GM18498 (cell line): ENCODE measurements at regions not wholly inside any gene's neighbourhood (a gene's known extent, or its start where the extent isn't known, plus 50 kb on each side); places are given as distances from the start of the nearest gene placed in this dataset.

ENCODE experiments used
- ATAC-seq: cut with Tn5 transposase; IDR thresholded peaks from one replicate; pipeline ENCODE4 v1.9.1; 2021; ENCODE audit warnings: mild to moderate bottlenecking, moderate library complexity; ENCODE audit not compliant: unreplicated experiment

- no peak for ATAC-seq
Measured at GRCh38 chr7:46530081-46530750, 609.1 kb upstream of the IGFBP3 start.

- ATAC-seq = no peak
Measured at GRCh38 chr7:46527360-46527759, 606.3 kb upstream of the IGFBP3 start.

GRCh38 chr7:46525876-46526275 lies 604.8 kb upstream of the IGFBP3 start:
- no peak for ATAC-seq

DNA sequence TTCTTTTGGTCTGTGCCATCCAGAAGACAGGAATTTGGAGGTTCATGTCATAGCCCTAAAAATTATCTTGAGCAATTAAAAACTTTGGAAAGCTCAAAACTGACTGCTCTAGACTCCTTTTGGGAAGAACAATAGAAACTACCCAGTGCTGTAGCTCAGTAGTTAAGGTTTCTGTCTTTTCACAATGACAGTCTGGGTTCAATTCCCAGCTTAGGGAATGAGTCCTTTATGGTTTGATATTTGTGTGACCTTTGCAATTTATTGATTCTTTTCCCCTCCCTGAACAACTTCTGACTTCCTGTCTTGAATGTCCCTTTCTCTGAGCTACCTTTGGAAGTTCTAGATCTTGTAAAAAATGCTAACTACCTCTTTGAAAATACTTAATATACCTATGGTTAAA lies 603.3 kb upstream of the IGFBP3 start:
- ATAC-seq = no peak

- no peak for ATAC-seq
Measured at GRCh38 chr7:46522354-46522906, 601.4 kb upstream of the IGFBP3 start.

- no peak for ATAC-seq
Measured at GRCh38 chr7:46518713-46519112, 597.6 kb upstream of the IGFBP3 start.

GRCh38 chr7:46515844-46516590 lies 594.9 kb upstream of the IGFBP3 start:
- ATAC-seq = no peak

DNA sequence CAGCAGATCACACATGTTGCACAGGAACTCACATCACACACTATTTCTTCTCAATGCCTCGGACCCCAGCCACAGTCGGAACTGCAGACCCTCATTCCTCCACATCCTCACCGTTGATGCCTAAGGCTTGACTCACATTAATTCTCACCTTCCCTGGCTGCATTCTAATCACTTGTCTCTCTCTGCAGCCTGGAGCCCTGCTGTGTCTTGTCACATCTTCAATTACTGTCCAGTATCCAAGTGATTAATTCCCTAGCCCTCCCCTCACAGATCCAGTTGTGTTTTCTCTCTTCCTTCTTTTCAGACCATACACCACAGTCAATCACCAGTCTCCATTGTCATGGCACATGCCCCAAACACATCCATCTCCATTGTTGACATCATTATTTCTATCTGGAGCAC lies 592.4 kb upstream of the IGFBP3 start:
- no peak for ATAC-seq

GRCh38 chr7:46512891-46513413 lies 591.9 kb upstream of the IGFBP3 start:
- ATAC-seq = no peak

DNA sequence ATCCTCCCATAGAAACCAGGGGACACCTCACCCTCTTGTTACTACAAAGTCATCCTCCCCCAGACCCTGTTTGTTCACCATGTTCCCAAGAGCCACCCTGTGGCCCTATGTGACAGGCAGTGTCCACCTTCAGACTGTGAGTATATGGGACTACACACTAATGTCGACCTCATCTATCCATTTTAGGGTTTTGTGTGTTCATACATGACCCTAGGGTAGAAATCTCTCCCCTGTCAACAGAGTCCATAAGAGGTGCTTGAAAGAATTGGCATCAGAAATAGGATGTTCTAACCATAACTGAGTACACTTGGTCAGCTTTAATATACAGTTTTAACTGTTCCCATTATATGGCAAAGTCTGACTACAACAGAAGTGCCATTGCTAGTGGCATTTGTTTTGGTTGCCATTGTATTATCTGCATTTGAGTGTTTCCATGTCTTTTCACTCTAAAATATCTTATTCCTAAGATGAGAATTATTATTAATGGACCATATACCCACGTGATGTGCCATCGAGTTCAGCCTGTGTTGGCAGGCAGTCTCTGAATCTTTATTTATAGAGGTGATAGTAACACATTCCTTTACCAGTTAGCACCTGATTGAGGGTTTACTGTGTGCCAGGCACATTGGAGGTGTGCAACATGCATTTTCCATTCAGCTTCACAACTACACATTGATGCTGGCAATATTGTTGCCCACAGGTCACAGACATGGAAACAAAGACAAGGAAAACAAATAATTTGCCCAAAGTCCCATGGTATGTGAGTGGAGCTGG lies 590.6 kb upstream of the IGFBP3 start:
- ATAC-seq = no peak

- no peak for ATAC-seq
Measured at GRCh38 chr7:46508583-46508982, 587.5 kb upstream of the IGFBP3 start.

- ATAC-seq = no peak
Measured at GRCh38 chr7:46507560-46507959, 586.5 kb upstream of the IGFBP3 start.

DNA sequence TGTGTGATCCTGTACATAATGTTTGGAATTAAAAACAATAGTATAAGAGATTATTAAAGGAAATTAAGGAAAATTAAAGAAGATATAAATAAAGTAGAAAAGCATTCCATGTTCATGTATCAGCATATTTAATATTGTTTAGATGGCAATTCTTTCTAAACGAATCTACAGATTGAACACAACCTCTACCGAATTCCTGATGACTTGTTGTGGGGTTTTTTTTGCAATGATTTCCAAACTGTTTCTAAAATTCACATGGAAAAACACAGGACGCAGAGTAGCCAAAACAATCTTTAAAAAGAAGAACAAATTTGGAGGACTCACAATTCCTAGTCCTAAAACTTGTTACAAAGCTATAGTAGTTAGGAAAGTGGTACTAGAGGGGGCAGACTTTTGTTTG lies 573.4 kb upstream of the IGFBP3 start:
- ATAC-seq = no peak

- ATAC-seq = no peak
Measured at GRCh38 chr7:46494028-46494427, 573.0 kb upstream of the IGFBP3 start.

DNA sequence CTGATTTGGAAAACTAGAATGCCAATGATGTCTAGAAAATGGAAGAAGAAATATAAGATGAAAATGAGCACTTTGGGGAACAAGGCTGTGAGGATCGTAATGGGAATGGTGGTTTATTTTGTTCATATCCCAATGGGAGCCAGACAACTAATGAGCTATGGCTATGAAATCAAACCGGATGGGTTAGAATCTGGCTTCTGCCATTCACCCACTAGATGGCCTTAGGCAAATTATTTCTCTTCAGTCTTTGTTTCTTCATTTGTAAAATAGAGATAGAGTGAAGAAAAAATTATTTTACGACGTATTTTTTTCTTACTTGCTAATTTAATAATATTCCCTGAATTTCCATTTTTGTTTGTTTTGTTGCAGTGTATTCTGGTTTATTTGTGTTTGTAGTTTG lies 572.1 kb upstream of the IGFBP3 start:
- ATAC-seq = no peak

DNA sequence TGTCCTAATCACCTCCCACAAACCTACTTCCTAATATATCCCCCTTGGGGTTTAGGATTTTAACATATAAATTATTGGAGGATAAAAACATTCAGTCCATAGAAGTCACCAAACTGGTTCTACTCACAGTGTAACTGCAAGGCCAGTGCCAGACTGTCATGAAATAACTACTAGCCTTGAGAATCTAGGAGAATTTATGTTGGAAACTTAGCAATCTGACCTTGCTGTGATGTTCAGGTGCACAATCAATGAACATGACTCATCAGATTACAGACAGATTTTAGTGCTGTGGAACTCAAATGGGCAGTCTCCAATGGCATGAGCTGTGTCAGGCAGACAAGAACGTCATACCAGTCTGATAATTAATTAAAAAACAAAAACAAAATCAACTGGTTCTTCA lies 571.4 kb upstream of the IGFBP3 start:
- no peak for ATAC-seq

- ATAC-seq = no peak
Measured at GRCh38 chr7:46490406-46490805, 569.3 kb upstream of the IGFBP3 start.

DNA sequence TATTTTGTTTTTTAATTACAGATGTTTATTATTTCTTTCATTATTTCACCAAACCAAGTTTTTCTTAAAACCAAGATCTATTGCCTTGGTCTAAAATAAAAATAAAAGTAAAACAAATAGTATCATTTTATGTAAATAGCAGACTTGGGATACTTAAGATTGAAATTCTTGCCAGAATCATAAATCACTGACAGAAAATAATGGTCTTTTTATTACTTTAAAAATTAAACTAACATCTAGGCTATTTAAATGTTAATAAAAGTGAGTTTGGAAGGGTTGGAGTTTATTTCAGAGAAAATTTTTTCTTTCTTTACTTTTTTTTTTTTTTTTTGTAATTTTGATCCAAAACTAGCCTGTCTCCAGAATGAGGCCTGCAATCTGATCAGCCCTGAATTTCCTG lies 568.0 kb upstream of the IGFBP3 start:
- ATAC-seq = no peak

- ATAC-seq = no peak
Measured at GRCh38 chr7:46488607-46489006, 567.5 kb upstream of the IGFBP3 start.

DNA sequence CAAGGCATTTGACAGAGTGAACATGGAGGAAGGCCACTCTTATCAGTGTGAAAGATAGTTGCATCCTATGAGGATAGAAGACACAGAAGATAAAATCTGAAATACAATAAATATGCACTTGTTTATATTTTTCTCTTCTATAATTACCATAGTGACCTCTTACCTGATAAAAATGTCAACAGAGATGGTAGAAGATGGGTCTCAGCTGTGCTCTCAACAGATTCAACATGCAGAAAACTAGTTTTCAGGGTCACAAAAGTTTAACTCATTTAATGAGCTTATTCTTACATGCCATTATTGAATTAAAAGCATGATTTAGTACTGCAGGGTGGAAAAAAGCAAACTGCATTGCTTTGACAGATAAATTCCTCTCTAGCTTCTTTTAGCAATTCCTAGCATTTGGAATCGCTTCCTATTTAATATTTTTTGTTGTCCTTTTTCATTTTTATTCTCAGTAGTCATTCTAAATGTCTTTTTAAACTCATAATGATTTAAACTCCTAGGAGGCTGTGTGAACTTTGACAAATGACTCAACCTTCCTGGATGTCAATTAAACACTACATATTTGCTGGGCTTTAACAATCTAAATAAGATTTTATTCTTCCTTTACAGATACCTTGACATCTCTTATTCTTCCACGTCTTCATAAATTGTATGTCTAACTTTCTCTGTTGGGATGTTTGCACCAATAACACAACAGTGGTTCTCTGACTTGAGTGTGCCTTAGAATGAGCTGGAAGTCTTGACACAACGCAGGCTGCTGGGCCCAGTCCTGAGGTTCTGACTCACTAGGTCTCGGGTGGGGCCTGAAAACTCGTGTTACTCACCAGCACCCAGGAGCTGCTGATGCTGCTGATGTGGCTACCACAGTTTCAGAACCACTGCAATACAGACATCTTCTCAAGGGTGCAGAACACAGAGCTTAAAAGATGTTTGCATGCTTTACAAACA lies 565.5 kb upstream of the IGFBP3 start:
- no peak for ATAC-seq
